Thymus (tissue), 11 donors: ENCODE measurements at regions not wholly inside any gene's neighbourhood (a gene's known extent, or its start where the extent isn't known, plus 50 kb on each side); places are given as distances from the start of the nearest gene placed in this dataset.

Experiments used
- DNase-seq, 9 donors: peaks; one replicate each; pipeline ENCODE4 v3.0.0-alpha.2; 2013; ENCODE audit warnings: low spot score in 9 of 9, low read depth in 6 of 9, missing footprints in 1 of 9
- H3K27ac ChIP-seq, 2 donors: one replicate each; pipeline ENCODE4 v1.5.1; 2013; ENCODE audit warnings: control low read depth in 1 of 2, low read depth in 1 of 2, low read length in 1 of 2, mild to moderate bottlenecking in 1 of 2, moderate library complexity in 1 of 2
- H3K27me3 ChIP-seq, 2 donors: one replicate each; pipeline ENCODE4 v1.5.1; 2013; ENCODE audit warnings: low read length in 1 of 2; ENCODE audit not compliant: control insufficient read depth in 2 of 2, insufficient read depth in 1 of 2
- H3K36me3 ChIP-seq, 2 donors: one replicate each; pipeline ENCODE4 v1.5.1; 2013; ENCODE audit warnings: low read length in 1 of 2, mild to moderate bottlenecking in 1 of 2, moderate library complexity in 1 of 2; ENCODE audit not compliant: control insufficient read depth in 2 of 2, insufficient read depth in 2 of 2
- H3K4me1 ChIP-seq, 2 donors: one replicate each; pipeline ENCODE4 v1.5.1; 2013; ENCODE audit warnings: low read length in 2 of 2; ENCODE audit not compliant: control insufficient read depth in 2 of 2, insufficient read depth in 2 of 2
- H3K4me3 ChIP-seq, 2 donors: one replicate each; pipeline ENCODE4 v1.5.1; 2013; ENCODE audit warnings: low read length in 2 of 2, control low read depth in 1 of 2, mild to moderate bottlenecking in 1 of 2
- H3K9me3 ChIP-seq, 2 donors: one replicate each; pipeline ENCODE4 v1.5.1; 2013; ENCODE audit warnings: low read length in 1 of 2, mild to moderate bottlenecking in 1 of 2; ENCODE audit not compliant: control insufficient read depth in 2 of 2, insufficient read depth in 1 of 2
- WGBS: extraction: QIAGEN DNeasy Blood & Tissue Kit; methylation state at CpG from one replicate; pipeline ENCODE4 v1.1.7; 2013; 5-methylcytosine and 5-hydroxymethylcytosine counted together
- donor health status: healthy.

DNA sequence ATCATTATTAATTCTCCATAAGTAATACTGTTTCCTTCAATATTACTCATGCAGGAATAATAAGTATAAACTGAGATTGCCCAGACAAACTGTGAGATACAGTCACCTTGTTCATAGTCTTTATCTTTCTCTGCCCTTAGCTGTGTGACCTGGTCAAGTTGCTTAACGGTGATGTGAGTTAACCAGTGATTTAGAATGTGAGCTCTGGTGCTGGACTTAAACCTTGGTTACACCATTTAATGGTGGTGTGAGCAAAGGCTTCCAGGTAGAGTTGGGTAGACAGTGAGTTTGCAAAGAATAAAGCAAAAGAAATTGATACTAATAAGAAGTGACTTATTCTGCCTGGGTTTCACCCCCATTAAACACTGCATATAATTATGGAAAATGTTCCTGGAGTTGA is 86.2 kb upstream of the DEFB112 start:
- 91% methylated on average over 1 of the region's 1 CpG for WGBS
- no peaks in the 10 kb centered on the region for H3K9me3 ChIP-seq
- DNase-seq: no peak
- no peak overlapping the region for H3K4me3 ChIP-seq
- H3K4me1 ChIP-seq: no peaks in the 10 kb centered on the region
- no peaks in the 10 kb centered on the region for H3K36me3 ChIP-seq
- no peaks in the 10 kb centered on the region for H3K27me3 ChIP-seq
- H3K27ac ChIP-seq: no peak overlapping the region

DNA sequence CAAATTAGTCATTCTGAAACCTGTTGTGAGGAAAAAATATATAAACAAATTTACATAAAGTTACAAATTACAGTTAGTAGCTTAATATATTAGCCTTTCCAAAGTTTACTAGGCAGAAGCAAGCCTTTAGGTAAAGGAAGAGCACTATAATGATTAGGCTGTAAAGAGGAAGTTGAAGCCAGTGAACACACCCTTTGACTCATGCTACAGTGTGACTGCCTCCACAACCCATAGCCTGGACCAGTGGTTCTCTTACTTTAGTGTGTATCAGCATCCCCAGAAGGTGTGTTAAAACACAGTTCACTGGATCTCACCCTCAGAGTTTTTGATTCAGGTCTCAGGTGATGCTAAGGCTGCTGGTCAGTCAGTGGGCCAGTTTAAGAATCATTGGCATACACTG is 91.4 kb upstream of the DEFB112 start:
- no peak for DNase-seq
- Histone ChIP-seq H3K9me3 (no peaks in the 10 kb centered on the region), H3K4me1 (no peaks in the 10 kb centered on the region), H3K27ac (no peak overlapping the region), H3K27me3 (no peaks in the 10 kb centered on the region), H3K4me3 (no peak overlapping the region), H3K36me3 (no peaks in the 10 kb centered on the region)

DNA sequence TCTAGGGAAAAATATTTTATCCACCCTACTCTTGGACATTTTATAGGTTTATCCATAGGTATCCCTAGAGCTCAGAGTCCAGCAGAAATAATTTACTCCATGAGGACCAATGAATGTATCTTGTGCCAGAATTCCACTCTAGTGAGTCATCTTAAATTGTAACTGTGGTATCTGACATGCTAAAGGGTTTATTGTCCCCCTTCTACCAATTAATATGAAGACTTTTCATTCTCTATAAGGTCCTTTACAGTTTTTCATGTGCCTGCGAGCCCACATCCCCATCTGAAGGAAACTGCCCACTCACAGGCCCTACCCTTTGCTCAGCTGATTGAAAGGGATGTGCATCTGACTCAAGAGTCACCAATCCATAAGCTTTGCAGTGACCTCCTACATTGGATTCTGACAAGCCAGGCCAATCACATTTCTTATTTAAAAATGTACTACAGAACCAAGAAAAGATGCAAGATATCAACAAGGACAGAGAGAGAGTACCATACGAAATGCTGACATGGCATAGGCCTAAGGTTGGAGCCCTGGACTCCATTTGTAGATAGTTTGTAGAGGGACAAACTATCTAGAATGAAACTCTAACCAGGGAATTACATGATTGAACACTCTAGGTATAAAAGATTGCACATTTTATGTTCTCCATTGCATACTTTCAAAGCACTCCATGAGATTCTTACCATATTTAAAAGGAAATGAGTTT is 93.4 kb upstream of the DEFB112 start:
- DNase-seq: no peak
- H3K4me3 ChIP-seq: no peak overlapping the region
- H3K27me3 ChIP-seq: no peaks in the 10 kb centered on the region
- H3K9me3 ChIP-seq: no peaks in the 10 kb centered on the region
- no peaks in the 10 kb centered on the region for H3K36me3 ChIP-seq
- no peaks in the 10 kb centered on the region for H3K4me1 ChIP-seq
- H3K27ac ChIP-seq: no peak overlapping the region
- WGBS: 82% methylated on average over 2 of the region's 2 CpGs

DNA sequence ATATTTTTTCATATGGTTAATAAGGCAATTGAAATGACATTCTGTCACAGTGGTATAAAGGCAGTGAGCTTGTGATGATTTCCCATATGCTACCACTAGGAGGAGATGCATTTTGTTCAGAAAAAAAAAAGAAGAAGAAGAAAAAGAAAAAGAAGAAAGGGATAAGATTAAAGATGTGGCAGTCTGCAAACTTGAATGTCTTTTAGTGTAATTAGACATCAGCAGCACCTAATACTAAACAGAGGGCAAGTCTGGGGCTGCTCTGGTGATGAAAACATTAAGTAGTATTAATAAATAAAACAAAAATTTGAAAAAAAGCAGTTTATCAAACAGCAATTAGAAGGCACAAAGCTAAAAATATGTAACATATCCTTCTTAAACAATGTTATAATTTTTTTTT is 95.4 kb upstream of the DEFB112 start:
- H3K4me1 ChIP-seq: no peaks in the 10 kb centered on the region
- no peak overlapping the region for H3K27ac ChIP-seq
- no peak overlapping the region for H3K4me3 ChIP-seq
- no peaks in the 10 kb centered on the region for H3K27me3 ChIP-seq
- no peak for DNase-seq
- no peaks in the 10 kb centered on the region for H3K36me3 ChIP-seq
- H3K9me3 ChIP-seq: no peaks in the 10 kb centered on the region

DNA sequence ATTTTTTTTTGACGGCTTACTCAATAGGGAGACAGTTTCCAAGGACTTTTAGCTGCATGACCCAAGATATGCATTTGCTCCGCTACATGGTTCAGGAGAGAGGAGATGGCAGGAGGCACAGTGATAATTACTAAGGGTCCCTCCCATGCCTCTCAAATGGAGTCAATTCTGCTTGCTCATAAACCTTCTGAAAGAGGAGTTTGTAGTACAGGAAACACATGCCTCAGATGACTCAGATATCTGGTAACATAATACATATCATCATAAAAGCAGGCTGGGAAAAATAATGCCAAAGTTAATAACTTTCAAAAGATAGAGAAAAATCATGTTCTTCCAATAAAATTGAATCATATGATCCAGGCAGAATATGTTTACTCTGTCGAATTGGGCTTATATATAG is 97.6 kb upstream of the DEFB112 start:
- H3K36me3 ChIP-seq: no peaks in the 10 kb centered on the region
- no peak overlapping the region for H3K4me3 ChIP-seq
- H3K4me1 ChIP-seq: no peaks in the 10 kb centered on the region
- H3K9me3 ChIP-seq: no peaks in the 10 kb centered on the region
- DNase-seq: no peak
- WGBS: 92% methylated on average over 3 of the region's 3 CpGs
- no peak overlapping the region for H3K27ac ChIP-seq
- no peaks in the 10 kb centered on the region for H3K27me3 ChIP-seq

DNA sequence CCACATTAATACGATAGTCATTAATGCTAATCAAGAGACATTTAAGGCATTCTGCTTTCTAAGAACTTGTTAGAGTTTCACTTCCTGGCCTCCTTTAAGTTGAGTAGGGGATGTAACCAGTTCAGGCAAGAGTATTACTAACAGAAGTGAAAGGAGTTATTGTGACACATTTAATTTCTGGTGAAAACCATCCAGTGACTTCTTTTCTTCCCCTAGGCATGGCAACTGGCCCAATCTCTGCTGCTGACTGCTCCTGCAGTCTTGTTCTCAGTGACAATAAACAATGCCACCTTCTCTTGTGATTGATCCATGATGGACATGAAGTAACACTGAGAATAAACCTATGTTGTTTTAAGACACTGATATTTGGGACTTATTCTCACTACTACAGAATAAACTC is 130.9 kb upstream of the DEFB112 start:
- DNase-seq: no peak
- H3K4me1 ChIP-seq: no peaks in the 10 kb centered on the region
- H3K4me3 ChIP-seq: no peak overlapping the region
- H3K36me3 ChIP-seq: no peaks in the 10 kb centered on the region
- H3K27me3 ChIP-seq: no peaks in the 10 kb centered on the region
- no peak overlapping the region for H3K27ac ChIP-seq
- WGBS: 93% methylated on average over 1 of the region's 1 CpG
- no peaks in the 10 kb centered on the region for H3K9me3 ChIP-seq

DNA sequence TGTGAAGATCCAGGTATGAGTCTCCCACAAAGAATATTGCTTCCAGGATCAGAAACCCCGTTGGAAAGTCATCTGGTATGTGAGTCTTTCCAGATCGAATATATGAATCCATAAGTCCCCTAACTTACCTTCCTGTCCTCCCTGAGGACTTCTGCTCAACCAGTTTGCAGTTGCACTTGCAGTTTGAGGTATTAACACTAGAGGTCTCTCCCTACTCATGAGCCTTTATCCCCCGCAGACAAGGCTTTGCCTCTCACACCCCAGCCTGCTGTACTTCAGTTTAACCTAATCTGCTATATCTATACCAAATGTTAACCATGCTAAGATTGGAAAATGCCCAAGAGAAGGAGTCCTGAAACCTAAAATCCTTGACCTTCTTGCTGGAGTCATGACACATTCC is 135.3 kb upstream of the DEFB112 start:
- no peak overlapping the region for H3K27ac ChIP-seq
- H3K9me3 ChIP-seq: no peaks in the 10 kb centered on the region
- H3K27me3 ChIP-seq: no peaks in the 10 kb centered on the region
- no peaks in the 10 kb centered on the region for H3K4me1 ChIP-seq
- no peak for DNase-seq
- H3K4me3 ChIP-seq: no peak overlapping the region
- WGBS: 33% methylated on average over 3 of the region's 3 CpGs
- no peaks in the 10 kb centered on the region for H3K36me3 ChIP-seq

DNA sequence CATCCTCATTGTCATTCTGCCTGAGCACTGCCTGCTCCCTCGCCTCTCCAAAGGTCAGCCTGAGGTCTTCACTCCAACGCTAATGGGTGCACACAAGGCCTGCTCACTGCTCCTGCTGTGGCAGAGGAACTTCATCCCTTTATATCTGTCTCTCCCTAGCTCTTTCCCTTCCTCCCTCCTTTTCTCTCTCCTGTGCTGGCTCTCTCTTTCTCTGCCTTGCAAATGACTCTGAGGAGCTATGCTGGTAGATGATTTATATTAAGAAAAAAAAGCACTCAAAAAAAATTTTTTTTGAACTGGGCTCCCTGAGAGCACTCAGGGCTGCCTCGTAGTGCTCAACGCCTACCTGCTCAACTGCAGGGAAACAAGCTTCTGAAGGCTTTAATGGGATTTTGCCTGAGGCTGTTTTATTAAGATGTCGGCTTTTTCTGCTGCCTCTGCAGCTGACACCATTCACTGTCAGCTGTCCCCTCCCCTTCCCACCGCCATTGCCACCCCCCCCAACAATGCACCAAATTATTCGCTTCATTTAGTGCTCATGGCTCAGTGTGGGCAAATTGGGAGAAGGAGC is 137.7 kb upstream of the DEFB112 start:
- whole genome bisulfite sequencing: 76% methylated on average over 7 of the region's 7 CpGs
- no peak for DNase-seq
- H3K36me3 ChIP-seq: no peaks in the 10 kb centered on the region
- H3K9me3 ChIP-seq: no peaks in the 10 kb centered on the region
- no peaks in the 10 kb centered on the region for H3K4me1 ChIP-seq
- H3K4me3 ChIP-seq: no peak overlapping the region
- no peaks in the 10 kb centered on the region for H3K27me3 ChIP-seq
- no peak overlapping the region for H3K27ac ChIP-seq

DNA sequence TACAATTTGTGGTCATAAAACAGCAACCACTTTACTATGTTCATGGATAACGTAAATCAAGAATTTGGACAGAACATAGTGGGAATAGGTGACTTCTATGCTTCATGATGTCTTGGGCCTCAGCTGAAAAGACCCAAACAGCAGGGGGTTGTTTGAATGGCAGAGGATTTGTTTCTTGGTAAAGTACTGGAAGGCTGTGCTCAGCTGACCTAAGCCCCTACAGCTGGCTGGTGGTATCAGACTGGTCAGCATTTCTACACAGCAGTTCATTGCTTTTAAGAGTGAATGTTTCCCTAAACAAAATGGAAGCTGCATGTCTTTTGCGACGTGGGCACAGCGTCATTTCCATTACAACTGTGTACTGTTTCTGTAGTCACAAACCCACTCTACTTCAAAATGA is 148.5 kb upstream of the DEFB112 start:
- 90% methylated on average over 4 of the region's 4 CpGs for WGBS
- Histone ChIP-seq H3K27ac (no peak overlapping the region), H3K9me3 (no peaks in the 10 kb centered on the region), H3K36me3 (no peaks in the 10 kb centered on the region), H3K27me3 (no peaks in the 10 kb centered on the region), H3K4me1 (no peaks in the 10 kb centered on the region), H3K4me3 (no peak overlapping the region)
- DNase-seq: no peak
